ENCODE measurements at regions not wholly inside any gene's neighbourhood (a gene's known extent, or its start where the extent isn't known, plus 50 kb on each side); places are given as distances from the start of the nearest gene placed in this dataset.

GRCh38 chr4:127124919-127125318 is 507.8 kb upstream of the INTU start:
- H3K27ac ChIP-seq, result no peak overlapping the region
- H3K36me3 ChIP-seq, result no peaks in the 10 kb centered on the region
- H3K4me1 ChIP-seq (ENCODE audit: insufficient read depth), result no peaks in the 10 kb centered on the region
- no peaks in the 10 kb centered on the region for H3K9me3 ChIP-seq
- H3K4me3 ChIP-seq, result no peak overlapping the region
- intact Hi-C loops (cut with DNase I), result no loop called here
- 55 to 75% (median 73%) methylated on average over 2 of the region's 2 CpGs for WGBS, 3 donors
- DNase-seq, result no peak
- no peaks in the 10 kb centered on the region for H3K27me3 ChIP-seq
- no peak for TF ChIP-seq CTCF (IDR thresholded peaks at IDR 0.05)
- no peak for TF ChIP-seq EP300 (IDR thresholded peaks at IDR 0.05)
- TF ChIP-seq POLR2A (IDR thresholded peaks at IDR 0.05), result no peak

DNA sequence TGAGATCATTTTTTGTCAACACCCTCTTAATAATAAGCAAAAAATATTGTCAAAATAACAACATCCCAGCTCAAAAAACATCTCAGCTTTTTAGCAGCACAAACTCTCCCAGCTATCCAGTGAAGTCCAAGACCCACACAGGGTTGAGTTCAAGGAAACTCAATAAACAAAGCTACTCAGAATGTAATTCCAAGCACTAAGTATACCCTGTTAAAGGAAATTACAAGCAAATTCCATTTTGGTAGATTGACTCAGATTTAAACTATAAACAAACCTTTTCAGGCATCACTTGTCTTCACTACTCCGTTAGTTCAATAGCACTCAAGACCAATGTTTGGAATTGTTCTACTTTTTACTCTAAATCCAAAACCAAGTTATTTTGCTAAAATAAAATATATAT is 506.0 kb upstream of the INTU start:
- 73 to 90% (median 77%) methylated on average over 1 of the region's 1 CpG for WGBS, 3 donors
- Histone ChIP-seq H3K27me3 (no peaks in the 10 kb centered on the region), H3K27ac (no peak overlapping the region), H3K36me3 (no peaks in the 10 kb centered on the region), H3K9me3 (no peaks in the 10 kb centered on the region), H3K4me3 (no peak overlapping the region), H3K4me1 (ENCODE audit: insufficient read depth) (no peaks in the 10 kb centered on the region)
- intact Hi-C loops (cut with DNase I), result no loop called here
- TF ChIP-seq POLR2A (IDR thresholded peaks at IDR 0.05), result no peak
- no peak for DNase-seq

DNA sequence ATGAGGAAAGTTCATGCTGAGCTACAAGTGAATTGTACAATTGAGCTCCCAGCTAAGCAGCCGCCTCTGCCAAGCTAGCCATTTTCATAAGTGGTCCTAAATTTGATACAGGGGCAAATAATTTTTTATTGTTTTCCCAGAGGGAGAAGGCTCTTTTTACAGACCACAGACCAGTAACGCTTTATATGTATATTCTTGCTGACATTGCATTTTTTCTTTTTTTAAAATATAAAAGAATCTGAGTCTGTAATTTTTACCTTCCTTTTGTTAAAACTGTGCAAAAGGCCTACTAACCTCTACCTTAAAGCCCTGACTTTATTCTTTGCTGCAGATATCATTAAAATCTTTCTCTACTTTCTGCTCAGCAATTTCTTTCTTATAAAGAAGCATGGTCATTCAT is 501.2 kb upstream of the INTU start:
- intact Hi-C loops (cut with DNase I), result no loop called here

GRCh38 chr4:127134490-127134889 is 498.3 kb upstream of the INTU start:
- Histone ChIP-seq H3K27ac (no peak overlapping the region), H3K9me3 (no peaks in the 10 kb centered on the region), H3K27me3 (no peaks in the 10 kb centered on the region), H3K36me3 (no peaks in the 10 kb centered on the region), H3K4me1 (ENCODE audit: insufficient read depth) (no peaks in the 10 kb centered on the region), H3K4me3 (no peak overlapping the region)
- intact Hi-C loops (cut with DNase I), result no loop called here
- TF ChIP-seq EP300 (IDR thresholded peaks at IDR 0.05) (no peak), CTCF (IDR thresholded peaks at IDR 0.05) (no peak), POLR2A (IDR thresholded peaks at IDR 0.05) (no peak)
- WGBS, 3 donors, result 60 to 67% (median 62%) methylated on average over 2 of the region's 2 CpGs
- DNase-seq, result no peak

More for the DNA sequence above, 501.2 kb upstream of the INTU start:
- H3K27me3 ChIP-seq, result no peaks in the 10 kb centered on the region
- H3K27ac ChIP-seq, result no peak overlapping the region
- 93 to 97% (median 96%) methylated on average over 2 of the region's 2 CpGs for WGBS, 3 donors
- no peak overlapping the region for H3K4me3 ChIP-seq
- H3K4me1 ChIP-seq (ENCODE audit: insufficient read depth), result no peaks in the 10 kb centered on the region
- no peak for TF ChIP-seq EP300 (IDR thresholded peaks at IDR 0.05)
- no peak for TF ChIP-seq CTCF (IDR thresholded peaks at IDR 0.05)
- TF ChIP-seq POLR2A (IDR thresholded peaks at IDR 0.05), result no peak
- no peaks in the 10 kb centered on the region for H3K36me3 ChIP-seq
- no peaks in the 10 kb centered on the region for H3K9me3 ChIP-seq
- DNase-seq, result no peak

DNA sequence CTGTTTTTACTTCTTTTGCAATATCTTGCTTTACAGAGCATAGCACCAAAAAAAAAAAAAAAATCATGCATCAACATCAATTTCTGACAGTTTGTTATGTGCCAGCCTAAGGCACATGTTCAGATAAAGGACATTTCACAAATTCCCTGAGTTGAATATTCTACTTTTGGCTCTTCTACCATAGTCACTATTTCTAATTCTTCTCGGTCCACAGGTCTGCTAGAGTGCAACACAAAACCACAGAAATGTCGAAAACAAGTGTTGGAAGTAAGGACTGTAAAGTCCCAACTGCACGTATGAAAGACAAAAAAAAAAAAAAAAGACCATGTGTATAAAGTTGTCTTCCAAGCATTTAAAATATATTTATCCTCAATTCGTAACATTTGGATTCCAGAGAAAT is 494.2 kb upstream of the INTU start:
- H3K4me3 ChIP-seq, result no peak overlapping the region
- no peaks in the 10 kb centered on the region for H3K4me1 ChIP-seq (ENCODE audit: insufficient read depth)
- 50 to 65% (median 65%) methylated on average over 4 of the region's 4 CpGs for WGBS, 3 donors
- no peak for DNase-seq
- TF ChIP-seq POLR2A (IDR thresholded peaks at IDR 0.05) (no peak), CTCF (IDR thresholded peaks at IDR 0.05) (no peak), EP300 (IDR thresholded peaks at IDR 0.05) (no peak)
- H3K27ac ChIP-seq, result no peak overlapping the region
- H3K27me3 ChIP-seq, result no peaks in the 10 kb centered on the region
- no peaks in the 10 kb centered on the region for H3K36me3 ChIP-seq
- intact Hi-C loops (cut with DNase I), result no loop called here
- H3K9me3 ChIP-seq, result no peaks in the 10 kb centered on the region
